Body of pancreas (tissue), 4 donors: ENCODE measurements at regions not wholly inside any gene's neighbourhood (a gene's known extent, or its start where the extent isn't known, plus 50 kb on each side); places are given as distances from the start of the nearest gene placed in this dataset.

Experiments used
- POLR2A ChIP-seq, 3 donors: fragments of 450-650 bp; IDR thresholded peaks; one replicate each; pipeline ENCODE4 v1.6.1; 2016; ENCODE audit warnings: antibody characterized with exemption in 3 of 3, mild to moderate bottlenecking in 2 of 3
- TF ChIP-seq, protein P1 (sequence below), 7 experiments: fragments of 450-650 bp in 4 of 7; fragments of 200-600 bp in 3 of 7; sonication (generic) in 3 of 7; IDR thresholded peaks; one replicate each; pipeline ENCODE4 v1.5.1; 2016 to 2019; ENCODE audit warnings: antibody characterized with exemption in 7 of 7

DNA sequence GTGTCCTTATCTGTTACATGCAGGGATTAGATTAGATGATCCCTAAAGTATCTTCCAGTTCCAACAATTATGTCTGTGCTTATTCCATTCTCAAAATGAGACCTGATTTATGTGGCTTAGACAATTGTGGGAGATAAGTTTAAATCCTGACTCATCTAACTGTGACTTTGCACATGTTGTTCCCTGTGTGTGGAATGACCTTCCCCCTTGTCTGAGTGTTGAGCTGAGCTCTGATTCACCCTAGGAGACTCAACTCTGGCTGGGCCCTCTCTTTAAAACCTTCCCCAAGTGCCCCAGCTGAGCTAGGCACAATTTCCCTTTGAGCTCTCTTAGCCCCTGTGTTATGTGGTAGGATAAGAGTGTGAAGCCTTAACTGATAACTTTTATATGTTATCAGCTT lies 118.9 kb upstream of the ELL2 start:
- TF ChIP-seq, protein P1, sequence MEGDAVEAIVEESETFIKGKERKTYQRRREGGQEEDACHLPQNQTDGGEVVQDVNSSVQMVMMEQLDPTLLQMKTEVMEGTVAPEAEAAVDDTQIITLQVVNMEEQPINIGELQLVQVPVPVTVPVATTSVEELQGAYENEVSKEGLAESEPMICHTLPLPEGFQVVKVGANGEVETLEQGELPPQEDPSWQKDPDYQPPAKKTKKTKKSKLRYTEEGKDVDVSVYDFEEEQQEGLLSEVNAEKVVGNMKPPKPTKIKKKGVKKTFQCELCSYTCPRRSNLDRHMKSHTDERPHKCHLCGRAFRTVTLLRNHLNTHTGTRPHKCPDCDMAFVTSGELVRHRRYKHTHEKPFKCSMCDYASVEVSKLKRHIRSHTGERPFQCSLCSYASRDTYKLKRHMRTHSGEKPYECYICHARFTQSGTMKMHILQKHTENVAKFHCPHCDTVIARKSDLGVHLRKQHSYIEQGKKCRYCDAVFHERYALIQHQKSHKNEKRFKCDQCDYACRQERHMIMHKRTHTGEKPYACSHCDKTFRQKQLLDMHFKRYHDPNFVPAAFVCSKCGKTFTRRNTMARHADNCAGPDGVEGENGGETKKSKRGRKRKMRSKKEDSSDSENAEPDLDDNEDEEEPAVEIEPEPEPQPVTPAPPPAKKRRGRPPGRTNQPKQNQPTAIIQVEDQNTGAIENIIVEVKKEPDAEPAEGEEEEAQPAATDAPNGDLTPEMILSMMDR (IDR thresholded peaks at IDR 0.05) = no peak
- no peak for TF ChIP-seq POLR2A (IDR thresholded peaks at IDR 0.05)
